ENCODE measurements at regions not wholly inside any gene's neighbourhood (a gene's known extent, or its start where the extent isn't known, plus 50 kb on each side); places are given as distances from the start of the nearest gene placed in this dataset.

DNA sequence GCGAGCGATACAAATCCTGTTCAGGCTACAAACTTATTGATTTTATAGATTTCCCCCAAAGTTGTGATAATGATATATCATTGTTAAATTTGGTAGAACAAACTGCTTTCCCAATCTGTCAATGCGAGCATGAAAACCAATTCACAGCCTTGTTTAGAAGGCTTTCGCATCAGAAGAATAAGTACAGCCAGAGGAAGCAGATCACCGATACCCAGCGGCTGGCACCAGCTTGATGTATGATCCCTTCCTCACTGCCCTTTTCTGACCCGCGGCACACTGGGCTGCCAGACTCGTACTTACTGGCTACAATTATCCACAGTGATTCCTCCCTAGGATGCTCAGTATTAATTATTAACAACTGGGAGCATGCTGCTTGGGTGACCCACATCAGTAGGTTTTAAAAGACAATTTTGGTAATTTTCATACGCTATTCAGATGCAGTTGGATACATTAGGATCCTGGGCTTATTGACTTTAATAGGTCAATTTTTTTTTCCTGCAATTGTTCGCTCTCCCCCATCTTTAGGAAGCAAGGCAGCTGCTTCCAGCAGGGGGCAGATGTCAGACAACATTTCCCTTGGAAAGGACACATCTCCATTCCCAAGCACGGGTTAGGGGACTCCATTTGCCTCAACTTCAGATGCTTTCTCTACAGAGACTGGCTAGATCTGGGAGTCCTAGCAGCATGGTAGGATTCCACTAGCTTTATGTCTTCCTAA lies 582.7 kb upstream of the PSMD7 start:
- H3K4me3 ChIP-seq (ENCODE audit: low read length), result no peak overlapping the region
- no peaks in the 10 kb centered on the region for H3K4me1 ChIP-seq (ENCODE audit: control insufficient read depth, insufficient read depth, low read length)
- H3K9ac ChIP-seq (ENCODE audit: extremely low read depth, low read length, poor library complexity, severe bottlenecking), result no peak overlapping the region
- DNase-seq, result peak; percentile 88
- H3K27me3 ChIP-seq (ENCODE audit: control insufficient read depth, insufficient read depth, low read length, poor library complexity, severe bottlenecking), result no peaks in the 10 kb centered on the region
- H3K9me3 ChIP-seq (ENCODE audit: control insufficient read depth, low read length), result no peaks in the 10 kb centered on the region
- H3K27me3 Mint-ChIP-seq (ENCODE audit: insufficient read depth), result no peaks in the 10 kb centered on the region
- H3K4me3 Mint-ChIP-seq, result no peak overlapping the region
- no peaks in the 10 kb centered on the region for H3K9me3 Mint-ChIP-seq
- H3K36me3 Mint-ChIP-seq (ENCODE audit: low read depth), result no peaks in the 10 kb centered on the region
- TF ChIP-seq, protein P1, sequence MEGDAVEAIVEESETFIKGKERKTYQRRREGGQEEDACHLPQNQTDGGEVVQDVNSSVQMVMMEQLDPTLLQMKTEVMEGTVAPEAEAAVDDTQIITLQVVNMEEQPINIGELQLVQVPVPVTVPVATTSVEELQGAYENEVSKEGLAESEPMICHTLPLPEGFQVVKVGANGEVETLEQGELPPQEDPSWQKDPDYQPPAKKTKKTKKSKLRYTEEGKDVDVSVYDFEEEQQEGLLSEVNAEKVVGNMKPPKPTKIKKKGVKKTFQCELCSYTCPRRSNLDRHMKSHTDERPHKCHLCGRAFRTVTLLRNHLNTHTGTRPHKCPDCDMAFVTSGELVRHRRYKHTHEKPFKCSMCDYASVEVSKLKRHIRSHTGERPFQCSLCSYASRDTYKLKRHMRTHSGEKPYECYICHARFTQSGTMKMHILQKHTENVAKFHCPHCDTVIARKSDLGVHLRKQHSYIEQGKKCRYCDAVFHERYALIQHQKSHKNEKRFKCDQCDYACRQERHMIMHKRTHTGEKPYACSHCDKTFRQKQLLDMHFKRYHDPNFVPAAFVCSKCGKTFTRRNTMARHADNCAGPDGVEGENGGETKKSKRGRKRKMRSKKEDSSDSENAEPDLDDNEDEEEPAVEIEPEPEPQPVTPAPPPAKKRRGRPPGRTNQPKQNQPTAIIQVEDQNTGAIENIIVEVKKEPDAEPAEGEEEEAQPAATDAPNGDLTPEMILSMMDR (conservative IDR thresholded peaks at IDR 0.05), result peak; percentile 89
- 87 to 88% methylated on average over 10 to 12 of the region's 12 CpGs for WGBS, 2 experiments (ENCODE audit: insufficient coverage in 1 of 2, insufficient read length in 1 of 2)
- H3K4me1 Mint-ChIP-seq, result peaks cover 25% of the 10 kb centered on the region
- H3K27ac ChIP-seq (ENCODE audit: low read depth, low read length), result no peak overlapping the region
- H3K27ac Mint-ChIP-seq, result no peak overlapping the region
- no peaks in the 10 kb centered on the region for H3K36me3 ChIP-seq (ENCODE audit: control insufficient read depth, insufficient read depth, low read length)

DNA sequence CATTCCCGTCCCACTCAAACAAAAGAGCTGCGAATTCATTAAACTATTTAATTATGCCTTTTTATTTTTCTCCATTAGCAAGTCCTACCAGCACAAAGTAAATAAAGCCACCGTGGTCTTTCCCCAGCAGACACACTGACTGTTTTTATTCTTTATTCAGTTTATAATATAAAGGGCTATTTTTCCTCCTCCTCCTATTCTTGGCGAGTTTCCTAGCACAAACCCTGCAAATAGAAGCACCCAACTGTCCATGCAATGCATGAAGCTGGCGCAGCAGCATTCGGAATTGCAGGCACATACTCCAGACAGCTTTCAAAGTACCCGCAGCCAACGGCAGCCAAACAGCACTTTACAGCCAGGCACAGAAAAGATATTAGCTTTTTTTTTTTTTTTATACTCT lies 583.4 kb upstream of the PSMD7 start:
- H3K4me3 ChIP-seq (ENCODE audit: low read length), result no peak overlapping the region
- TF ChIP-seq, protein P1 (conservative IDR thresholded peaks at IDR 0.05), result no peak
- no peaks in the 10 kb centered on the region for H3K36me3 Mint-ChIP-seq (ENCODE audit: low read depth)
- no peaks in the 10 kb centered on the region for H3K9me3 ChIP-seq (ENCODE audit: control insufficient read depth, low read length)
- peaks cover 25% of the 10 kb centered on the region for H3K4me1 Mint-ChIP-seq
- H3K27ac ChIP-seq (ENCODE audit: low read depth, low read length), result peak overlapping the region; percentile 52
- no peaks in the 10 kb centered on the region for H3K36me3 ChIP-seq (ENCODE audit: control insufficient read depth, insufficient read depth, low read length)
- no peak overlapping the region for H3K27ac Mint-ChIP-seq
- H3K9me3 Mint-ChIP-seq, result no peaks in the 10 kb centered on the region
- WGBS, 2 experiments (ENCODE audit: insufficient coverage in 1 of 2, insufficient read length in 1 of 2), result 77 to 84% methylated on average over 4 to 7 of the region's 8 CpGs
- H3K4me1 ChIP-seq (ENCODE audit: control insufficient read depth, insufficient read depth, low read length), result no peaks in the 10 kb centered on the region
- no peak overlapping the region for H3K9ac ChIP-seq (ENCODE audit: extremely low read depth, low read length, poor library complexity, severe bottlenecking)
- H3K27me3 Mint-ChIP-seq (ENCODE audit: insufficient read depth), result no peaks in the 10 kb centered on the region
- no peaks in the 10 kb centered on the region for H3K27me3 ChIP-seq (ENCODE audit: control insufficient read depth, insufficient read depth, low read length, poor library complexity, severe bottlenecking)
- no peak overlapping the region for H3K4me3 Mint-ChIP-seq
- DNase-seq, result no peak

DNA sequence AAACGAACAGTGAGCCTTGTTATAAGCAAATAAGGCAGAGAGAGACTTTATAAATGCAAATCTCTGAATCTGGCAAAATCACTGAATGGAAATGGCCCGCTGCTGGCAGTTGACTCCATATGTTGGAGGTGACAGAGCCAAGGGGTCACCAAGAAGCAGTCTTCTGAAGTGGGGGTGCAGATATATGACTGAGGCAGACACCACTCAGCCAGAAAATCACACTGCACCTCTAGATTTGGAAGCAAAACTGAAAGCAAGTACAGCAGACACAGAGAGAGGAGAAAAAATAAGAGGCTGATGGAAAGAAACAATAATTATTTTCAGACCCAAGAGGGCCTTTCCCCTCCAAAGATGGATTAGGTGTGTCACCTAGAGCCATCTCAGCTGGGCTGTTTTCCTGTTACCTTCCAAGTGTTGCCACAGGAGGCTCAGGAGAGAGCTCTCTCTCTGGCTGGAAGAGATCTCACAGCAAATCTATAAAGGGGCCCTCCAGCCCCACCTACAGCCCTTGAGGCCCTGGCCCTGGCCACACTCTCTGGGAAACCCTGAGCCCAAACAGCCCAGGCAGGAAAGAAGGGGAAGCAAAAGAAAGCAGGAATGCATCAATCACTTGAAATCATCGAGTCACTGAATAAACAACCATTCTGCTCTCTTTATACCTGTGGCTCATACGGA lies 585.1 kb upstream of the PSMD7 start:
- H3K9me3 Mint-ChIP-seq, result no peaks in the 10 kb centered on the region
- no peak overlapping the region for H3K4me3 Mint-ChIP-seq
- no peaks in the 10 kb centered on the region for H3K4me1 ChIP-seq (ENCODE audit: control insufficient read depth, insufficient read depth, low read length)
- peaks cover 25% of the 10 kb centered on the region for H3K4me1 Mint-ChIP-seq
- H3K36me3 ChIP-seq (ENCODE audit: control insufficient read depth, insufficient read depth, low read length), result no peaks in the 10 kb centered on the region
- peak overlapping the region; percentile 21 for H3K27ac Mint-ChIP-seq
- H3K27me3 ChIP-seq (ENCODE audit: control insufficient read depth, insufficient read depth, low read length, poor library complexity, severe bottlenecking), result no peaks in the 10 kb centered on the region
- TF ChIP-seq, protein P1 (conservative IDR thresholded peaks at IDR 0.05), result peak; percentile 51
- no peak overlapping the region for H3K27ac ChIP-seq (ENCODE audit: low read depth, low read length)
- peak; percentile 70 for DNase-seq
- H3K4me3 ChIP-seq (ENCODE audit: low read length), result no peak overlapping the region
- no peaks in the 10 kb centered on the region for H3K27me3 Mint-ChIP-seq (ENCODE audit: insufficient read depth)
- no peaks in the 10 kb centered on the region for H3K9me3 ChIP-seq (ENCODE audit: control insufficient read depth, low read length)
- no peaks in the 10 kb centered on the region for H3K36me3 Mint-ChIP-seq (ENCODE audit: low read depth)
- H3K9ac ChIP-seq (ENCODE audit: extremely low read depth, low read length, poor library complexity, severe bottlenecking), result no peak overlapping the region
- WGBS, 2 experiments (ENCODE audit: insufficient coverage in 1 of 2, insufficient read length in 1 of 2), result 92 to 96% methylated on average over 4 of the region's 4 CpGs

Data from endodermal cell (in vitro differentiated cells).